K562 (cell line): ENCODE measurements at regions not wholly inside any gene's neighbourhood (a gene's known extent, or its start where the extent isn't known, plus 50 kb on each side); places are given as distances from the start of the nearest gene placed in this dataset.

Source experiments
- ATAC-seq: fragments of 200-7000 bp; cut with Tn5 transposase; 3 replicates; pipeline ENCODE4 v1.9.1; 2020; ENCODE audit warnings: moderate library complexity
- BruUV-seq: library from RNA; stranded (reverse); fragments of 400-500 nt; replicated peaks from 2 replicates; lab custom pipeline; 2021; lab: Mats Ljungman, UMichigan
- CTCF ChIA-PET: fragments of 300-600 bp; formaldehyde crosslinking; extraction: SDS; loops from one replicate; lab custom pipeline; 2021; ENCODE audit warnings: low intra/inter-chr PET ratio; lab: Yijun Ruan, JAX
- POLR2A ChIA-PET: fragments of 300-600, 350-650 bp; sonication (Branson Sonifier 250); formaldehyde crosslinking; extraction: SDS; loops from one replicate; lab custom pipeline; 2021; ENCODE audit warnings: antibody characterized with exemption, inconsistent platforms; lab: Yijun Ruan, JAX
- DNase-seq, 4 experiments: peaks; one replicate each; pipeline versions ENCODE4 v3.0.0 to v3.0.0-alpha.2; 2011 to 2018; ENCODE audit warnings: low spot score in 3 of 4, mixed read lengths in 3 of 4; ENCODE audit errors: extremely low read depth in 1 of 4
- FAIRE-seq: peaks from 2 replicates; lab custom pipeline; 2011; peaks lifted over from hg19 to GRCh38; lab: Jason Lieb, UNC
- H2AFZ ChIP-seq: 2 replicates; pipeline ENCODE4 v1.6.0; 2011; ENCODE audit warnings: low read depth, low read length, control low read depth, inconsistent platforms
- H3K27ac ChIP-seq: fragments of 200-600 bp; 3 replicates; pipeline ENCODE4 v1.8.0; 2011; ENCODE audit warnings: low read depth, mild to moderate bottlenecking, control low read depth, inconsistent platforms, low read length, moderate library complexity, mixed read lengths; ENCODE audit errors: extremely low read depth
- H3K27me3 ChIP-seq, 2 experiments: fragments of 300-600 bp in 1 of 2; 2 replicates in 1 of 2; 3 replicates in 1 of 2; pipeline versions ENCODE4 v1.6.0 to v1.8.0; 2011; ENCODE audit warnings: inconsistent platforms in 2 of 2, low read length in 2 of 2, mild to moderate bottlenecking in 1 of 2, mixed read lengths in 1 of 2, moderate library complexity in 1 of 2; ENCODE audit not compliant: control insufficient read depth in 2 of 2, insufficient read depth in 2 of 2
- H3K36me3 ChIP-seq: fragments of 300-600 bp; 3 replicates; pipeline ENCODE4 v1.8.0; 2011; ENCODE audit warnings: mild to moderate bottlenecking, low read length, inconsistent platforms; ENCODE audit not compliant: control insufficient read depth, insufficient read depth
- H3K4me1 ChIP-seq, 2 experiments: fragments of 200-600 bp in 1 of 2; replicated peaks in 1 of 2; 2 replicates in 1 of 2; 3 replicates in 1 of 2; pipeline versions ENCODE4 v1.5.1 to v1.8.0; 2011; ENCODE audit warnings: inconsistent platforms in 2 of 2, low read length in 2 of 2, mild to moderate bottlenecking in 1 of 2, mixed read lengths in 1 of 2, moderate library complexity in 1 of 2; ENCODE audit not compliant: control insufficient read depth in 2 of 2, insufficient read depth in 2 of 2
- H3K4me2 ChIP-seq: 2 replicates; pipeline ENCODE4 v1.6.1; 2011; ENCODE audit warnings: low read length, control low read depth, inconsistent platforms, mixed read lengths; ENCODE audit not compliant: insufficient read depth
- H3K4me3 ChIP-seq: fragments of 200-600 bp; sonication (generic), shearing (Covaris generic); 2 replicates; pipeline ENCODE4 v1.5.1; 2016; ENCODE audit warnings: control low read depth, inconsistent platforms
- H3K79me2 ChIP-seq: fragments of 200-600 bp; 3 replicates; pipeline ENCODE4 v1.8.0; 2011; ENCODE audit warnings: low read length, inconsistent platforms; ENCODE audit not compliant: control insufficient read depth, insufficient read depth
- H3K9ac ChIP-seq, 2 experiments: 2 replicates each; pipeline versions ENCODE4 v1.6.0 to v1.6.1; 2011; ENCODE audit warnings: low read depth in 2 of 2, low read length in 2 of 2, control low read depth in 1 of 2, inconsistent platforms in 1 of 2, mild to moderate bottlenecking in 1 of 2, mixed read lengths in 1 of 2; ENCODE audit not compliant: insufficient read depth in 1 of 2
- H3K9me1 ChIP-seq: one replicate; pipeline ENCODE4 v1.6.0; 2011; ENCODE audit warnings: inconsistent platforms, mild to moderate bottlenecking, low read length, moderate library complexity; ENCODE audit not compliant: control insufficient read depth, insufficient read depth
- H3K9me3 ChIP-seq: replicated peaks from 2 replicates; pipeline ENCODE4 v1.5.1; 2011; ENCODE audit warnings: low read depth, low read length, inconsistent platforms; ENCODE audit not compliant: control insufficient read depth, insufficient read depth
- H4K20me1 ChIP-seq: replicated peaks from 2 replicates; pipeline ENCODE4 v1.6.1; 2011; ENCODE audit warnings: low read length, inconsistent platforms, mixed read lengths; ENCODE audit not compliant: control insufficient read depth, insufficient read depth
- CHD7 ChIP-seq: fragments of 200-600 bp; sonication (generic); IDR thresholded peaks from one replicate; pipeline ENCODE4 v1.6.1; 2012; ENCODE audit warnings: mild to moderate bottlenecking, low read depth, low read length, inconsistent platforms
- FOXJ2 ChIP-seq: fragments of 200-800 bp; sonication (Bioruptor generic); IDR thresholded peaks from 2 replicates; pipeline ENCODE4 v1.6.1; 2016; ENCODE audit warnings: missing genetic modification characterization, missing compliant biosample characterization
- FOXK2 ChIP-seq, 2 experiments: fragments of 450-650 bp; IDR thresholded peaks in 1 of 2; conservative IDR thresholded peaks in 1 of 2; 2 replicates each; pipeline ENCODE4 v1.6.1; 2016; ENCODE audit warnings: low read depth in 2 of 2, mild to moderate bottlenecking in 1 of 2
- KDM4B ChIP-seq, 2 experiments: fragments of 450-650 bp in 1 of 2; sonication (generic) in 1 of 2; IDR thresholded peaks; 2 replicates each; pipeline ENCODE4 v1.6.1; 2016 to 2017; ENCODE audit warnings: borderline replicate concordance in 2 of 2, antibody characterized with exemption in 1 of 2, low read depth in 1 of 2, mild to moderate bottlenecking in 1 of 2
- PURB ChIP-seq: sonication (generic); formaldehyde crosslinking; IDR thresholded peaks from 2 replicates; pipeline ENCODE4 v1.9.0; 2021; ENCODE audit warnings: low read depth, mild to moderate bottlenecking, missing genetic modification reagents
- WGBS: fragments of 100-300 bp; shearing (Covaris generic); methylation state at CpG from one replicate; pipeline ENCODE4 v1.1.6; 2016; ENCODE audit warnings: low coverage, mixed read lengths; ENCODE audit not compliant: insufficient coverage; ENCODE audit errors: missing lambda C conversion rate; 5-methylcytosine and 5-hydroxymethylcytosine counted together
- in situ Hi-C: fragments of 300-500 bp; cut with MboI; formaldehyde crosslinking; loops from 4 replicates; pipeline ENCODE4 v1.15.0; 2018; ENCODE audit warnings: inconsistent platforms, mixed read lengths
- intact Hi-C: fragments of 100-400 bp; cut with micrococcal nuclease; formaldehyde crosslinking; loops from 2 replicates; pipeline ENCODE4 v1.14.2; 2022

GRCh38 chr3:144583871-144584270 lies 612.2 kb downstream of the DIPK2A start:
- in situ Hi-C loops (no loop called here), intact Hi-C loops (no loop called here)
- Histone ChIP-seq H4K20me1 (no peaks in the 10 kb centered on the region), H3K9ac (no peak overlapping the region), H3K9me1 (no peaks in the 10 kb centered on the region), H3K79me2 (no peaks in the 10 kb centered on the region), H3K9me3 (no peaks in the 10 kb centered on the region; the same call in 1 of the 2 replicates), H3K4me2 (no peak overlapping the region), H3K4me1 (no peaks in the 10 kb centered on the region), H3K4me3 (no peak overlapping the region), H2AFZ (no peak overlapping the region), H3K36me3 (no peaks in the 10 kb centered on the region), H3K27me3 (no peaks in the 10 kb centered on the region), H3K27ac (no peak overlapping the region)
- no peak for DNase-seq
- TF ChIP-seq KDM4B (IDR thresholded peaks at IDR 0.05; ENCODE audit: borderline replicate concordance in 2 of 2, low read depth in 1 of 2) (no peak), CHD7 (no peak), FOXK2 (conservative IDR thresholded peaks at IDR 0.05 in 1 of 2, IDR thresholded peaks at IDR 0.05 in 1 of 2; ENCODE audit: low read depth in 2 of 2) (no peak), FOXJ2 (tag) (no peak), PURB (CRISPR knock-in tag) (no peak)
- no TSS peak for BruUV-seq
- no peak for FAIRE-seq
- ATAC-seq: no peak
- 0% methylated on average over 1 of the region's 1 CpG for WGBS
- ChIA-PET POLR2A (interaction anchor here (0.7 kb wide), 1 partner anchor 809 kb away, joined by 3 read pairs; no protein-coding TSS in a partner anchor), CTCF (no interaction called here)
